HG03064 (cell line): ENCODE measurements at regions not wholly inside any gene's neighbourhood (a gene's known extent, or its start where the extent isn't known, plus 50 kb on each side); places are given as distances from the start of the nearest gene placed in this dataset.
A peak's percentile ranks its signal among the peaks of the same experiment; 100 is the strongest.
"Not testable (repeated sequence)": the region's sequence is repeated elsewhere in the genome, so short reads cannot be mapped to it uniquely, and the experiment has no call there.

ENCODE experiments used
- ATAC-seq: cut with Tn5 transposase; IDR thresholded peaks from one replicate; pipeline ENCODE4 v1.9.1; 2021; ENCODE audit warnings: low read depth; ENCODE audit not compliant: unreplicated experiment

DNA sequence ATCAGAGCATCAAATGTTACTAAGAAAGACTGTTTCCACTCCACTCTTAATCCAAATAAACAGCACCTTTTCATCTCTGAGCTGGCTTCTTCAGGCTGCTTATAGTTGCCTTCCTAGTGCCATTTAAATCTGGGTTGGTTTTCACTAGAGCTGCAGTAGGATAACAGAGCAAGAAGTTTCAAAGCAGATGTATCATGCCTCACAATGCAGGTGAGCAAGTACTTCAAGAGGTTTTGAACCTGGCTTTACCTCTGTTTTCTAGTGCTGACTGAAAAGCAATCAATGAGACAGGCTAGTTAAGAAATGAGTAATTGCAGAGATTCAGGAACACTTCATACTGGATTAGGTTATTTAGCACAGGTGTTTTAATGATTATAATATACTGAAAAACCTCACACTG lies 147.7 kb upstream of the SATB1 start:
- ATAC-seq, result no peak

DNA sequence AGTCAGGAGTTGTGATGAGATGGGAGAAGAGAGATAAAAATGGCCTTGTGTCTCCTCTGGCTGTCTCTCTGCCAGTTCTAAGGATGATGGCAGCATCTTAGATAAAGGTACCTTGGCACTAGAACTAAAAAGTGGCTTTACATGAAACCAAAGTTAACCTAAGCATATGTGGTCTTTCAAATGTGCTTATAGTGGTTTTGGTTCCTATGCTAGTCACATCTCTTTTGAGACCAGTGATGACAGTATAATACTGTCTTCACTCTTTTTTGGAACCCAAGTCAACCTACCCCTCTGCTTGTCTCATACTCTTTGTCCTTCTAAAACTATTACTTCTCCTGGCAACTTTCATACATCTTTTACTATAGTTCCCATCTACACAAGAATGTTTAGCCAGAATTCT lies 142.2 kb upstream of the SATB1 start:
- no peak for ATAC-seq

DNA sequence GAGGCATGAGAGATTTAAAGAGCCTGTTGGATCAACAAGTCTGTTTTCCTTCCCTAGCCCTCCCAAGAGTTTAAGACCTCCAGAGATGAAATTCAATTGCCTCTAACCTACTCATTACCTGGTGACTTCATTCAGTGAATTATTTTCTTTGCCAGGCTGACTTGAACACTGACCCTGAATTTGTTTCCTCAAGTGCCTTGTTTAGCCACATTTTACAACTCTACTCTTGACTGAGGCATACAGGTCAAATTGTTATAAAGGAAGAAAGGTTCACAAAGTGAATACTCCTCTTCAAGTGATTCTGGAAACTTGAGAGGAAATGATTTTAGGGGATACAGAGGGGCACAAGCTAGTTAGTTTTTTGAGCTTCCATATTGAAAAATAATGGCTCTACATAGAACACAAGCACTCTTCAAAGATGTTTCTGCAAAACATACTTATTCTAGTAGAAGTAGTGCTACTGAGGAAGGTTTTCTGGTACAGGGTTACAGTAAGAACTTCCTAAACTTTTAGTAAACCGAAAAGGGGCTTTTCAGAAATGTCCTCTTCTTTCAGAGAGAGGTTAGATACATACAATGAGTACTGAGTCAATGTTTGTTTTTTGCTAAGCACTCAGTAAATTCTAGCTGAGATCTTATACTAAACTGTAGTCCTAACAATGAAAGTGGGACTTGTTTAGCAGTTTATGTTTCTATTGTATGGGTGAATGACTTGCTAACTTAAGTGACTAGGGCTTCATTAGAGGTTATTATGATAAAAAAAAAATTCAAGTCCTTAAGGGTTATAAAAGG lies 137.4 kb upstream of the SATB1 start:
- no peak for ATAC-seq

DNA sequence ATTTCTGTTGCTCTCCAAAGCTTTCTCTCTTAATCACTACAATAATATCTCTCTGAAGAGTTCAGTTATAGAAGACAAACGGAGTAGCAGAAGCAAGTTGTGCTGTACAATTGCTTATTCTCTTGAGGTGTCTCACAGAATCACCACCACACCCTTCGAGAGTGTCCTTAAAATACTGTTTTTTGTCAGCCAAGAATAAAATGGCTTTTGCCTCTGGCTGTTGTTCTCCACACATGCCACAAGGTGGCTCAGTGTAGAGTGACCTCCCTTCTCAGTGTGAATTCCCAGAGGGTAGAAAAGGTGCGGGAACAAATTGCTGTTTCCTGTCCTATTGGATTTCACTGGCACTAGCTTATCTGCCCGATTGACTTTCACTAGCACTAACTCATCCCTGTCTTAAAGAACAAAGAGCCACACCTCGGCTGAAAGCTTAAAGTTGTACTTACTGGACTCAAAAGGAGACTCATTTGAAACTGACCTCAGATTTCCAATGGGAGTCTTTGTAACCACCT lies 134.2 kb upstream of the SATB1 start:
- peak; percentile 60 for ATAC-seq

DNA sequence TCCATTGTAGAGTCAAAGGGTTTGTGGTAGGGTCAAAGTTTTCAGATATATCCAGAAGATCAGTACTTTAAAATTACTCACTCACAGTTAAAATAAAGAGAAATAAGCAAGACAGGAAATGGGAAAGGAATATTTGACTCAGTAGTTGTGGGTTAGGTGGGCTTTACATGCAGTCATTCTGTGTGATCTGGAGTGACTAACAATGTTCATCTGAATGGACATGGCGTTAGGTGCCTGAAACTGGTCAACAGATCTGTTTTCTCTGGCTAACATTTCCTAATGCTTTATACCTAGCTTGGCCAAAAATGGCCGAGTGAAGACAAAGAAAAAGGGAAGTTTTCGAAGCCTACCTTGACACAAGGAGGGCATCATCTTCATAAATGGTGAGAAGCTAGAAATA lies 133.4 kb upstream of the SATB1 start:
- no peak for ATAC-seq

DNA sequence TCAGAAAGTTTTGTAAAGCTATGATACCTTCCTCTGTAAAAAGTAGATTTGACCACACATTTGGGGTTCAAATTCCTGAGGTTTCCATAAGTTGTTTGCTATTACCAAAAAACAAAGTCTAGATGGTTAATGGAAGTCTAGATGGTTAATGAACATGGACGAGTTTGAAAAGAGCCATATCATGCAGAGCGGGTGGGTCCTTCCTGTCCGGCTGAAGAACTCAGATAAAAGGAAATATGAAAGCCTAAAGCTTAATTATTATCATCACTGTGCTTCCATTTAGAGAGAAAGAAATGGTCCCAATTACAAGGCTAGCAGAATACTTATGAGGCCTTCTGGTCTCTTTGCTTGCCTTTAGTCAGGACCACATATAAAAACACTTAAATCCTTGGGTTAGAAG lies 132.1 kb upstream of the SATB1 start:
- no peak for ATAC-seq

DNA sequence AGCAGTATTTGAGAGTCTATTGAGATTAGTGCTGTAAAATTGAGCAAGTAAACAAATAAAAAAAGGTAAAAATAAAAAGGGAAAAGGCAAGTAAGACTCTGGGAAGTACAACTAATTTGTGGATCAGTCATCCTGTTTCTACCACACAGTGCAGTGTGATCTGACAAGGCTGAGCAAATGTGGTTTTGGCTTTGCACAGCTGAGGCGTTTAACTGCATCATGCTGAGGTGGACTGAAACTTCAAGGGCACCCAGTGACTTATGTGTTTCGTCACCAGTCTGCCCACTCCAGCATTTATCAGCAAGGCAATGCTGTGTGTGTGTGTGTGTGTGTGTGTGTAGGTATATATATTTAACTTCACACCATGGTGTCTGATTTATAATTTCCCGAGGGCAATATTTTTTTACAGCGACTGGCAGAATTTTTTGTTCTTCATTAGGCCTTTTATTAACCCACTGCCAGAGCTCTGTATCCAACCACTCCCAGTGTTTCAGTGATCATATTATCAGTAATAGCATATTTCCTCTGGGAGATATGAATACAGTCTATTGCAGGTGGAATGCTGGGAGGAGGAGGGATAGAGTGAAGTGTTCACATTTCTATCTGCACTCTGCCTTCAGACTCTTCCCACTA lies 131.5 kb upstream of the SATB1 start:
- ATAC-seq, result no peak

DNA sequence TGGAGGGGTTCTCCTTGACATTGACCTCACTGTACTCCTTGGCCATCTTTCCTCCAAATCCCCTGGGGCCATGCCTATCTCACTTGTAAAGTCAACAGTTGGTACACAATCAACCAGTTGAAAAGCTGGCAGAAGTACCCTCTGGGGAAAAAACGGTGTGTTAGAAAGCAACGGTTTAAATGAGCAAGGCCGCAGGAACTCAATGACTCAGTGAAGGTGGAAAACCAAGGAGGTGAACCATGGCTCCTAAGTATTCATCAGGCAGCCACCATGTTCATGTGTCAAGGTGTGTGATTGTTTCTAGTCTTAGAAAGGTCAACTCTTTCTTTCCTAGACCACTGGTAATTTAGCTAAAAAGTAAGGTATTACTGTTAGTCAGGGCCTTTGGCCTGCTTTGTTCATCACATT lies 130.9 kb upstream of the SATB1 start:
- ATAC-seq, result no peak

DNA sequence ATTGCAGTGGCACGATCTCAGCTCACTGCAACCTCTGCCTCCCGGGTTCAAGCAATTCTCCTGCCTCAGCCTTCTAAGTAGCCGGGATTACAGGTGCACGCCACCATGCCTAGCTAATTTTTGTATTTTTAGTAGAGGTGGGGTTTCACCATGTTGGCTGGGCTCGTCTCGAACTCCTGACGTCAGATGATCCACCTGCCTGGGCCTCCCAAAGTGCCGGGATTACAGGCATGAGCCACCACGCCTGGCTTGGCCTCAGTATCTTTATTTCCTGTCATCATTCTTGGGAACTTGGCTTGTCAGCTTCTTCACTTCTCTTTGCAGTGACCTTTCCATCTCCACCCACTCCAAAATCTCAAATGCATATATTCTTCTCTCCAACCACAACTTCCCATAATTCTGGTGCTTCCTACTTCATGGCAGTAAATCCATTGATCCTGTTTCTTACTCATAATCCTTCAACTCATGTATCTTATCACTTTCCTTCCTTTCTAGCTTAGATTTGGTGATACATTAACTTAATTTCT lies 127.5 kb upstream of the SATB1 start:
- ATAC-seq, result not testable (repeated sequence)

DNA sequence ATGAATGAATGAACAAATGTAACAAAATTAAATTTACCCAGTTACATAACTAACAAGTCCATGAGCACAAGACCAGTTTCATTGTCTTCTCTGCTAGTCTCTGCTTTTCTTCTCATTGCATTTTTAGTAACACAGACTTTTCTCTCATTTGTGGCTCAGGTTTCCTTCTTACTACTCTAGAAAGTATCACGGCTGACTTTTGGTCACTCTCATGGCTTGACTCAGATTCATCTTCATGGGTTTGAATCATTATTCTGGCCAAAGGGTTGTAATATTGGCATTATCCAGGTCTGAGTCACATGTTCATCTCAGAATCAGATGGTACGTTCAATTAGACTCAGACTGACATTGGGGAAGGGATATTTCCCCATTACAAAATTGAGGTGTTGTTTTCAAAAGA lies 121.5 kb upstream of the SATB1 start:
- no peak for ATAC-seq

DNA sequence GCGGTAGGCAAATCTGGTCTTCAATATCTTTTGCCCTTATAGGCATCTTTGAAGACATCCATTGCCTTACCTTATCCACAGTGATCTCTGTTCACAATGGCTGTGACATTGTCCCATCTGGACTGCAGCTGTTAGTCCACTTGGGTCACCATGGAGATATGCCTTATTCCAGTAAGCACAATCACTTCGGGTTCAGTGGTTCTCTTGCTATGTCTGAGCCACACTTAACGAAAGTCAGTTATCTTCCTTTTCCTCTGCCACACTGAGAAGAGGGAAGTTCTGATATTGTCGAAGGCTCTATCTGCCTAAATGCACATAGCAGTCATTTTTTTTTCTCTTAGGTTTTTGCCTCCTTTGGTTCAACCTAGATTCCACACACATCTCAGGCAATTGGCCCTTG lies 119.0 kb upstream of the SATB1 start:
- no peak for ATAC-seq

DNA sequence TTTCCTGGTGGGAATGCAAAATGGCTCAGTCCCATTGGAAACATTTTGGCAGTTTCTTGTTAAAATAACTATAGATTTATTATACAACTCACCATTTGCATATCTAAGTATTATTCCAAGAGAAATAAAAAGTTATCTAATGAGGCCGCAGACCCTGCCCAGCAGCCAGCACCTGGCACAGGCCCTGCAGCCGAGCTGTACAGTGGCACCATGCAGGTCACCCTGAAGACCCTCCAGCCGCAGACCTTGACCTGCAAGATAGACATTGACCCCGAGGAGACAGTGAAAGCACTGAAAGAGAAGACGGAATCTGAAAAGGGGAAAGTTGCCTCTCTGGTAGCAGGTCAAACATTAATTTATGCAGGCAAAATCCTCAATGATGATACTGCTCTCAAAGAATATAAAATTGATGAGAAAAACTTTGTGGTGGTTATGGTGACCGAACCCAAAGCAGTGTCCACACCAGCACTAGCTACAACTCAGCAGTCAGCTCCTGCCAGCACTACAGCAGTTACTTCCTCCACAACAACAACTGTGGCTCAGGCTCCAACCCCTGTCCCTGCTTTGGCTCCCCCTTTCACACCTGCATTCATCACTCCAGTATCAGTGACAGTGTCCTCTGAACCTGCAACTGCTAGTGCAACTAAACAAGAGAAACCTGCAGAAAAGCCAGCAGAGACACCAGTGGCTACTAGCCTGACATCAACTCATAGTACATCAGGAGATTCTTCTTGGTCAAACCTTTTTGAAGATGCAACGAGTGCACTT lies 113.5 kb upstream of the SATB1 start:
- no peak for ATAC-seq

DNA sequence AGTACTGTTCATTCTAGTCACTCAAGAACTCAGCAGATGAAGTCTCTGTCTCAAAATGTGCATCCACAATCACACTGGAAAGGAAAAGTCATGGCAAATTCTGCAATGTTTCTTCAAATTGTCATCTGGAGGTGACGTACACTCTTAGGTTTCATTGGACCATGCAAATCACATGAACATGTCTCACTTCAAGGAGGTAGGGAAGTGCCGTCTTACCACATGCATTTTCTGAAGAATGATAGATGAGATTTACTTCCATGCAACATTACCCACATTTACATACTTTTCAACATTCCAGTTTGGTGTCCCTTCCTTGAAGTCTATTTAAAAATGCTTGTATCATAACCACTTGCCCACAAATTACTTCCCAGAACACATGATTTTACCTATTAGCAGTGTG lies 107.9 kb upstream of the SATB1 start:
- ATAC-seq, result no peak

DNA sequence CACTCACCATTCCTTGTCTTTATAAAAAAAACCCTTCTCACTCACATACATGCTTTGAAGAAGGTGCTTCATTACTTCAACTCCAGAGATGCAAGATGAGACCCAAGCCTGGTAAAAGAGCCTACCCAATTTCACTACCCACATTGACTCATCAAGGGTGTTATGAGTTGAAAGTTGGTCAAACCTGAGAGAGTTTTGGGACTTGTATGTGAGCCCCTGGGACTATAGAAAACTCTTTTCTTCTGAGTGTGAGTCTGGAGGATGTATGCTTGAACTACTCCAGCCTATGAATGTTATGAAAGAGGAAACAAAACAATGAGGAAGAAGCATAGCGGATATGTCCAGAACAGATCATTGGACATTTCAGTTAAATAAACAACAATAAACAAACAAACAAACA lies 106.5 kb upstream of the SATB1 start:
- peak; percentile 80 for ATAC-seq

DNA sequence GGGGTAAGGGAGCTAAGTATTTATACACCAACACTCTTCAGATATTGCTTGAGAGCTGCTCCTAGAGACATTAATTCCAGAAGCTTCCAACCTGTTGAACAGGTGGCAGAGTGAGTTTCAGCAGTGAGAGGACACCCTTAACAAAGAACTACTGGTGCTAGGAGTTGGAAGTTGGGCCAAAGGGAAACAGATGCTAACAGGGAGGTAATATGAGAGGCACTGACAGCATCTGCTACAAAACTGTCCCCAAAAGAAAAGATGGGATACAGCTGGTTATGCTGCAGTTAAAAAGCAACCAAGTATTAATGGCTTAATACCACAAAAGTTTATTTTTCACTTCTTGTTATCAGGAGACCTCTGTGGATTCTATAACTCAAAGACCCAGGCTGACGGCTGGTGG lies 104.5 kb upstream of the SATB1 start:
- ATAC-seq, result no peak

DNA sequence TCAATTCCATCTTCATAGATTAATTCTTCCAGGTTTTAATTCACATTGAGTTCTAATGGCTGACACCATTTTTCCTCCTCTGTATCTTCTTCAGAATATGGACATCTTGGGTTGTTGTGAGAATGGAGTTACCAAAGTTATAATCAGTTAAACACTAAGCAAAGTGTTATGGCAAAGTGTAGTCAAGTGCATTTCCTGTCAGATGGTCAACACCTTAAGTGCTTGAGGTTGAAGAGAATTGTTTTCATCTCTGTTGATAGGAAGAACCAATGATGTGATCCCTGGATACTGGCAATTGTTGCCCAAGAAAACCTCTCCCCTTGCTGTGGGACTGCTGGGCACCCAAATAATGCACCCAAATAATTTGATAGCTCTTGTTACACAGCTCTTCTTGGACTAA lies 102.6 kb upstream of the SATB1 start:
- ATAC-seq, result no peak

DNA sequence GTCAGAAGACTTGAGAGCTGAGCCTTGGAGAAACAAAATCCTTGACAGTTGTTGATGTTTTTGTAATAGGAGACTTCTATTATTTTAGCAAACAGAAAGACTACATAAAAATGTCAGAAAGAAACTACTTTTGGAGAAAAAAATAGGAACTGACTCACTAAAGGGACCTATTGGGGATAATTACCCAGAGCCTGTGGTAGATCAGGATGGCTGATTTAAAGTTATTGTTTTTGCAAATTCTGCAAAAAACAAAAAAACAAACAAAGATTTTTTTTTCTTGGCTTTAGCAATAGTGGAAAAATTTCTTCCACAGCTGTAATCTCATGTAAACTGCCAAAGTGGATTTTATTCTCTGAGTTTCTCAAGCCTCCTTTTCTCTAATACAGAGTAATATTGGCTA lies 101.5 kb upstream of the SATB1 start:
- ATAC-seq, result no peak

DNA sequence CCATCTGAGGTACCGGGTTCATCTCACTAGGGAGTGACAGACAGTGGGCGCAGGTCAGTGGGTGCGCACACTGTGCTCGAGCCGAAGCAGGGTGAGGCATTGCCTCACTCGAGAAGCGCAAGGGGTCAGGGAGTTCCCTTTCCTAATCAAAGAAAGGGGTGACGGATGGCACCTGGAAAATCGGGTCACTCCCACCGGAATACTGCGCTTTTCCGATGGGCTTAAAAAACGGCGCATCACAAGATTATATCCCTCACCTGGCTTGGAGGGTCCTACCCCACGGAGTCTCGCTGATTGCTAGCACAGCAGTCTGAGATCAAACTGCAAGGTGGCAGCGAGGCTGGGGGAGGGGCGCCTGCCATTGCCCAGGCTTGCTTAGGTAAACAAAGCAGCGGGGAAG lies 91.0 kb upstream of the SATB1 start:
- ATAC-seq, result not testable (repeated sequence)

DNA sequence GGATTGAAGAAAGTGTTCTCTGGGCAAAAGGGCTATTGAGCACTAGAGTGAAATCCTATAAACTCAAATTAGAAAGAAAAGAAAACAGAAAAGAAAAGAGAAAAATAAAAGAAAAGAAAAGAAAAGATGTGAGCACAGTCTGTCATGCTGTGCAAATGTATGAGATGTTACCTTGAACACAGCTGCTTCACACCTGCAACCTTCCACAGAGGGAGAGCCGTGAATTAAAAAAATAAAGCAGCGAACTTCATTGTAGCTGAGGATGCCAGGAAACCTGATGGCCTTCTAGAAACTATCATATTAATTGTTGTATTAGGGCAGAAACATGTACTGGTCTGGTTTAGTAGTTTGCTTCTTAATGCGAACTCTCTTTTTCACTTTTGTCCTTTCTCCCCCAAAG lies 88.0 kb upstream of the SATB1 start:
- no peak for ATAC-seq

DNA sequence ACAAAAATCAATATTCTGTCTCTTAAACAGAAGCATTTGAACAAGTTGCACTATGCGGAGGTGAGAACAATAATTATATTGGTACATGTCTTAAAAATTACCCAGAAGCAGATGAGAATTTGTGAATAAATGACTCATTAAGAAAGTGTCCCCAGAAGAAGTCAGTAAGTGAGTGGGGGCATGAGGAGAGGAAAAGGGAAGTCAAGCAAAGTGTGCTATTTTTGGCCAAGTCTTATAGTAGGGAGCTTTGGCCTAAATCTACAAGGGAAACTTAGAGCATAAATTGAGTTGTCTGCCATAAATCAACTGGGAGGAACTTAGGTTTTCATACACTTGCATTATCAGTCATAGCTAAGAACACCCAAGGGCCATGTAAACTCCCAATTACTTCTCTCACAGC lies 86.9 kb upstream of the SATB1 start:
- ATAC-seq, result no peak

DNA sequence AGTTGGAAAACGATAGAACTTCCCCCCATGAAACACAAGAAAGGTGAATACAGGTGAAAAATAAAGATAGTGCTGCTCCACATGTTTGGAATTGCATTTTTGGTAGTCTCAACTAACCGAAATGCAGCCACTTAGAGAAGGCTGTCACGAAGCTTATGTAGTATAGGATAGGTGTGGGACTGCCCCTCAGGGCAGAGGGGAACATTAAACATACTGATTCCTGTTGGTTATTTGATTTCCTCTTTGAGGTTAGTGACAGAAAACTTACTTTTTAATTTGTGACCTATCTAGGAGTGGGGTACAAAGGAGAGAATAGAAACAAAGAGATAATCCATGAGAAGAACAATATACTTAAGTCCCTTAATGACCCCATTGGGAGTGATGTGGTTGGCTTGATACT lies 85.8 kb upstream of the SATB1 start:
- ATAC-seq, result no peak
